HS-27A (cell line): ENCODE measurements at regions not wholly inside any gene's neighbourhood (a gene's known extent, or its start where the extent isn't known, plus 50 kb on each side); places are given as distances from the start of the nearest gene placed in this dataset.
"Not testable (repeated sequence)": the region's sequence is repeated elsewhere in the genome, so short reads cannot be mapped to it uniquely, and the experiment has no call there.

Source experiments
- DNase-seq: peaks from one replicate; pipeline ENCODE4 v3.0.0-alpha.2; 2012; ENCODE audit warnings: low read depth, missing footprints

DNA sequence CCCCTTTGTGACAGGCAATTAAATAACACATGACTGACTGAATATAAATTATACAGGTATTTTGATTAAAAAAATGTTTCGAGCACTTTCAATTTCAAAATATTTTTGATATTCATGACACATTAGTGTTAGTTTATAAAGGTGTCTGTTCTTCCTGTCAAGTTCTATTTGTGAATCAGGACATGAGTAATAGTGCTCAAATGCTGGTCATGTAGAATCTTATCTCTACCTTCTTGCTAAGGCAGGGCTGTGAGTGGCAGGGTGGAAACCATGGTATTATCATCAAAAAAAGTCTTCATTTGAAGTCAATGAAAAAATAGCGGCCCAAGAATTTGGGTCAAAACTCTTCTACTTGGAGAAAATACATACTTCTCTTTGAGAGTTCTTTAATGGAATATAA, 250.2 kb downstream of the DACT1 start:
- DNase-seq = no peak

DNA sequence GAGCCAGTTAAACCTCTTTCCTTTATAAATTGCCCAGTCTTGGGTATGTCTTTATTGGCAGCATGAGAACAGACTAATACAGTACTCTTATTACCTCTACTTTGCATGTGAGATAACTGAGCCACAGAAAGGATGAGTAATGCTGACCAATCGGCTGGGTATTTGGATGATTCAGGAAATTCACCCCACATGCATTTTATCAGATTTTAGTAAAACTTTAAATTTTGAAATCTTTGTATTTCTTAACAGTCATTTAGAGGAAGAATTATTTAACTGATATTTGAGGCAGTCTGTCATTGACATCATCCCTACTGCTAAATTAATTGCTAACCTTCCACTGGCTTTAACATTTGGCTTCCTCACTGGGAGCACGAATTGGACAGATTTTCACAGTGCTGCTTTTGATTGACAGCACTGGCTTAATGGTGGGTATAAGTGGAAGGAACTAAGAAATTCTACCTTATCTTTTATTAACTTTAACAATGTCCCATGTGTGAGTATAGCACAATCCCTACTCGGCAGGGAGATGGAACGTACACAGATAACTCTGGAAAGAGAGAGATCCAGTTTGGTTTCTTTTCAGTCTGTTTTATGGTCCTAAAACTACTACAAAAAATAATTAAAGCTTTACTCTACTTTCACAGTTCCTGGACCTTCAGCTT, 261.0 kb downstream of the DACT1 start:
- peak; percentile 87 for DNase-seq

GRCh38 chr14:58899317-58899713, 261.6 kb downstream of the DACT1 start:
- DNase-seq = peak; percentile 48

GRCh38 chr14:58901826-58902225, 264.1 kb downstream of the DACT1 start:
- DNase-seq = no peak

- DNase-seq = no peak
Observed at GRCh38 chr14:58904776-58905175, 267.0 kb downstream of the DACT1 start.

DNA sequence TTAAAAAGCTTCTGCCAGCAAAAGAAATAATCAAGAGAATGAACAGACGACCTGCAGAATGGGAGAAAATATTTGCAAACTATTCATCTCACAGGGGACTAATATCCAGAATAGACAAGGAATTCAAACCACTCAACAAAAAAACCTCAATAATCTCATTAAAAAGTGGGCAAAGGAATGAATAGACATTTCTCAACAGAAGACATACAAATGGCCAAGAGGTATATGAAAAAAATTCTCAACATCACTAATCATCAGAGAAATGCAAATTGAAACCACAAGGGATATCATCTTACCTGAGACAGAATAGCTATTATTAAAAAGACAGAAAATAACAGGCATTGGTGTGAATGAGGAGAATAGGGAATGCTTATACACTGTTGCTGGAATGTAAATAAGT, 270.0 kb downstream of the DACT1 start:
- DNase-seq = no peak

GRCh38 chr14:58912287-58912686, 274.5 kb downstream of the DACT1 start:
- DNase-seq = no peak

DNA sequence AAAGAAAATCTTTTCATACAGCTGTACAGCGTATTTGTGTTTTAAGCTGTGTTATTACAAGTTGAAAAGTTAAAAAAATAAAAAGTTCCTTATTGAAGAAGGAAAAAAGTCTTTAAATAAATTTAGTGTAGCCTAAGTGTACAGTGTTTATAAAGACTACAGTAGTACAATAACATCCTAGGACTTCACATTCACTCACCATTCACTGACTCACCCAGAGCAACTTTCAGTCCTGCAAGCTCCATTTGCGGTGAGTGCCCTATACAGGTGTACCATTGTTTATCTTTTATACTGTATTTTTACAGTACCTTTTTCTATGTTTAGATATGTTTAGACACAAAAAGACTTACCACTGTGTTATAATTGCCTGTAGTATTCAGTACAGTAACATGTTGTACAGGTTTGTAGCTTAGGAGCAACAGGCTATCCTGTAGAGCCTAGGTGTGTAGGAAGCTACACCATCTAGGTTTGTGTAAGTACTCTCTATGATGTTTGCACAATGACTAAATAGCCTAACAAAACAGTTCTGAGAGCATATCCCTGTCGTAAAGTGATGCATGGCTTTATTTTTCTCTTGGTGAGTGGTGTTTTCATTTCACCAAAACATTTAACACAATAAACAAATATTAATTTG, 275.2 kb downstream of the DACT1 start:
- no peak for DNase-seq

DNA sequence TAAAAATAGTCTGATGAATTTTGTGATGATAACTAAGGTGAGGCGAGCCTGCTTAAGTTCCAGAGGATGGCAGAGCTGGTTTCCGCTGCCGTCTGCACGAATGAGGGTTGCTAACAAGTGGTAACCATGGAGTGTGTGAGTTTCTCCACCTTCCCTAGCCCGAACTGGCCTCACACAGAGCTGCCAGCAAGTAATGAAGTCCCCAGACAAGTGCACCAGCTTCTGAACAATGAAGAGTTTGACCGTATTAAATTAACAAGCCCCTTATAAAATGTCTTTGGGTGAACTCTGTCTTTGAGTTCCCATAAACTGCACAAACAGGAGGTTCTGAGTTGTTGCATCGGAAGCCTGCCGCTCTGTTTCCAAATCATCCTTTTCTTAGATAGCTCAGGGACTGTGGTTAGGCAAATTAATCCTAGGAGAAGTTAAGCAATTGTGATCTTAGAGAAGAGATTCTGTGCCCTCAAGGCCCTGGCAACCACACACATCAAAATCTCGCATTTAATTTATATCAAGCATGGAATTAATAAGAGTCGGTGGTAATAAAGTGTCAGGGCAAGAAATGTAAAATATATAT, 274.1 kb upstream of the DAAM1 start:
- no peak for DNase-seq

DNA sequence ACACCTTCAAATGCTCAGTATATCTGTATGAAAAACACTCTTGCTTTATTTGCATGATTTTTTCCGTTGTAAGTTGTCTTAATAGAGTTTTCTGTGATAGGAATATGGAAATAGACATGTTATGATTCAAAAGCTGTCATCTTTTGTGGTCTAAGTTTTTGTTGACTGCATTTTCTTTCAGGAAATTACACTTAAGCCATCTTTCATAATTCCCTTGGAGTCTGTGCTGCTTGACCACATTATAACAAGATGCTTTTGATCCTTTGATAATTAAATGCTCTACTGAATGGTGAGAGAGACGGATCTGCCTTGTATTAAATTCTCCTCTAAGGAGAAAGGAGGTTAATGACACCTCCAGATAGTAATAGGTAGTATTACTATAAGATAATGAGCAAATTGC, 272.8 kb upstream of the DAAM1 start:
- no peak for DNase-seq

DNA sequence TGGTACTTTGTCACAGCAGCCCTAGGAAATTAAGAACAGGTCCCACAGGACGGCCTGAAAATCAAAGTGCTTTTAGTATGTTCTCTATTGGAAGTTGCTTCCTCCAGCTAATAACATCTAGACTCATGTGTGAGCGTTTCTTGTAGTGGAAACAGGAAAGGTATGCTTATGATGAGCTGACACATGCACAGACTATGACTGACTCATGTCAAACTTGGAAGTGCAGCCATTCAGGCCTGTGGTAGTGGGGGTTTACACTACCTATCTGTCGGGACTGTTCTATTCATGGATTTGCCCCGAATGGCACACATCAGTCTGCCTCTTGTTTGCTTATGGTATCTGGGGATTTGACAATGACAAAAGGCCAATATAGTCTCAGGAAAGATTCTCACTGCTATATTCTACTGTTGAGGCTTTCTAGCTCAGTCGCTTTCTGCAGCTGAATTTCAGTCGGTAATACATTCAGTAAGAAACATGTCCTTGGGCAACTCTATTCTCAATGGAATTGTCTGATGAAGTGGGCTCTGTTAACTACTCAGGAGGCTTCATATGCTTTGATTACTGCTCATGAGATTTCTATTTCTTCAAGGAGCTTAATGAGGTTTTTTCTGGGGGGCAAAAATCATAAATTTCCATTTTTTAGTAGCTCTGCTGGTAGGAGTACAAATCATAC, 270.3 kb upstream of the DAAM1 start:
- DNase-seq = peak; percentile 40

- no peak for DNase-seq
Observed at GRCh38 chr14:58919217-58919616, 269.2 kb upstream of the DAAM1 start.

GRCh38 chr14:58920230-58920629, 268.2 kb upstream of the DAAM1 start:
- DNase-seq = no peak

DNA sequence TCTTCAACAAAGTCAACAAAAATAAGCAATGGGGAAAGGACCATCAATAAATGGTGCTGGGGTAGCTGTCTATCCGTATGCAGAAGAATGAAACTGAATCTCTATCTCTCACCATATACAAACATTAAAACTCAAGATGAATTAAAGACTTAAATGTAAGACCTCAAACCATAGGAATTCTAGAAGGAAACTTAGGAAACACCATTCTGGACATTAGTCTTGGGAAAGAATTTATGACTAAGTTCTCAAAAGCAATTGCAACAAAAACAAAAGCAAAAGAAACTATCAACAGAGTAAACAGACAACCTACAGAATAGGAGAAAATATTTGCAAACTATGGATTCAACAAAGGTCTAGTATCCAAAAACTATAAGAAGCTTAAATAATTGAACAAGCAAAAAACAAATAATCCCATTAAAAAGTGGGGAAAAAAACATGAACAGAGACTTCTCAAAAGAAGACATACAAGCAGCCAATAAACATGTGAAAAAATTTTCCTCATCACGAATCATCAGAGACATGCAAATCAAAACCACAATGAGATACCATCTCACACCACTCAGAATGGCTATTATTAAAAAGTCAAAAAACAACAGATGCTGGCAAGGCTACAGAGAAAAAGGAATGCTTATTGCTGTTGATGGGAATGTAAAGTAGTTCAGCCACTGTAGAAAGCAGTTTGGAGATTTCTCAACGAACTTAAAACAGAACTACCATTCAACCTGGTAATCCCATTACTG, 266.1 kb upstream of the DAAM1 start:
- DNase-seq = not testable (repeated sequence)

DNA sequence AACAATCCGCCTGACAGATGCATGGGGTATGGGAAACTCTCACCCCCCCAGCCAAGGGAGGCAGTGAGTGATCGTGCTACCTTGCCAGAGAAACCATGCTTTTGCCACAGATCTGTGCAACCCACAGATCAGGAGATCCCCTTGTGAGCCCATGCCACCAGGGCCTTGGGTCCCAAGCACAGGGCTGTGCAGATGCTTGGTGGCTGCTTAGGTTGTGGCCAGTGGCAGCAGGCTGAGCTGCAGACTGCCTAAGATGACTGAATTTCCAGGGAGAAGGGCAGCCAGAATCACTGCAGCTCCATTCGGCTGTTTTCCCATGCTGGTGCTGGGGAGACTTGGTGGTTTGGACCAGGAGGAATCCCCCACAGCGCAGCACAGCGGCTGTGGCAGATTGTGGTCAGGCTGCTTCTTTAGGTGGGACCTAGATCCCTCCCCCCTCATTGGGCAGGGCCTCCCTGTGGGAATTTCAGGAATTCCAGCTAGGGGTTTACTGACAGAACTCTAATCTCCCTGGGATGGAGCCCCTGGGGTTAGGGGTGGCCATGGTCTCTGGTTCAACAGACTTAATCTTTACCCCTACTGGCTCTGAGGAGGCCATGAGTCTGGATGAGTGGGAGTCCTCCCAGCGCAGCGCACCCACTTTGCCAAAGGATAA, 264.6 kb upstream of the DAAM1 start:
- no peak for DNase-seq

GRCh38 chr14:58941629-58942028, 246.8 kb upstream of the DAAM1 start:
- DNase-seq = no peak

DNA sequence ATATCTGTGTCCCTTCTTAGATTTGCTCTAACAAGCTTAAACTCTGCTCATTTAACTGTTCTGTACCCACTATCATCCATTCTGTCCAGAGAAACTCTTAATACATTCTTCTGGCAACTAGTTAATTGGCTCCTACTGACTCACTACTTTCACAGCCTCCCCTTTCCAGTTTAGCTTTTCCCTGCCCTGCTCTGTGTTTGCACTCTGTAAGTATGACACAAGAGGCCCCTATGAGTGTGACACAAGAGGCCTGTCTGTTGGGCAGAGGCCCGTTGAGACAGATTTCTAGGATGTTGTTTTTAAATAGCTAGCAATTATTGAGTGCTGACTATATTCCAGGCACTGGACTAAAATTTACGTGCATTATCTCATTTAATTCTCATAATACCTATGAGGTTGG, 246.0 kb upstream of the DAAM1 start:
- DNase-seq = no peak

DNA sequence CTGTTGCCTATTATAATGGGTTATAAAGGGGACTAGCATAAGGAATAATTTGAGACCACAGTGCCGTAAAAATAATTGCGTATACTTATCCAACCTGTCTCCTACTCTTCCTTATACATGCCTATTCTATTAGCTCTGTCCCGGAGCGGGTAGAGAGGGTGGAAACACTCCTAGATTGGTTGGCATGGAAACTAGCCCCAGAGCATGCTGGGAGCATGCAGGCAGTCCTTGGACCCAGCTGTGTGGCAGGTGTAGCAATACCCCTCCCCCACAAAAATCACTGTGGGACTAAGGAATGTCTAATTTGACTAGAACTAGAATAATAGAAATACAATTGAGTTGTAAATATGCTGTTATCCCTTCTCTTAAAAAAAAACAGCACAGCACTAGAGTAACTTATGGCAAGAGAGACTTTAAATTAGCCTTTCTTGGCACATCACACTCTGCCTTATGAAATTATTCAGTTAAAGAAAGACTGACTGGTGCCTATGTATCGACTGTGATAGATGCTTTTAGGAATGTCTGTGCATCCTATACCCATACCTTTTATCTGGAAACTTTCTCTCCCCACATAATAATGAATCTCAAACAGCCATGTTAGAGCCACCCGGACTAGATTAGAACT, 244.0 kb upstream of the DAAM1 start:
- no peak for DNase-seq

- no peak for DNase-seq
Observed at GRCh38 chr14:58944968-58945356, 243.5 kb upstream of the DAAM1 start.

DNA sequence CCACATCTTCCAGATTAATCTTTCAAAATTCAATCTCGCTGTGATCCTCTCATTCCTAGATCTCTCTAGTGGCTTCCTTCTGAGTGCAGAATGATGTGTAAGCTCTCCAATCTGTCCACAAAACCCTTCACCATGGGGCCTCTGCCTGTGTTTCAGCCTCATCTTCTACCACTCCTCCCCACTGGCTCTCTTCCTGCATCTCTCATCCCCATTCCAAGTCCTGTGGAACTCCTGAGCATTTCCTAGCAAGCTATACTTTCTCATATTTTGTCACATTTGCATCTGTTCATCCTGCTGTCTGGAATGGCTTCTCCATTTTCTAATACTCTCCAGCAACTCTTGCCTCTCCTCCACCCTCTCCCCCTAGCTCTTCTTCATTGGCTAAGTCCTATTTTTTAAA, 242.0 kb upstream of the DAAM1 start:
- no peak for DNase-seq

GRCh38 chr14:58947156-58947555, 241.3 kb upstream of the DAAM1 start:
- no peak for DNase-seq
